Mesenchymal stem cell (in vitro differentiated cells and primary cell): ENCODE measurements at regions not wholly inside any gene's neighbourhood (a gene's known extent, or its start where the extent isn't known, plus 50 kb on each side); places are given as distances from the start of the nearest gene placed in this dataset.

ENCODE experiments used
- DNase-seq: peaks from one replicate; pipeline ENCODE4 v3.0.0-alpha.2; 2013
- H2AFZ ChIP-seq: one replicate; pipeline ENCODE4 v1.6.1; 2013; ENCODE audit warnings: low read depth, mild to moderate bottlenecking, control low read depth, inconsistent platforms, low read length, moderate library complexity
- H2AK5ac ChIP-seq: 2 replicates; pipeline ENCODE4 v1.6.1; 2013; ENCODE audit warnings: low read length, moderate library complexity, mild to moderate bottlenecking, inconsistent platforms; ENCODE audit not compliant: severe bottlenecking
- H2BK120ac ChIP-seq: one replicate; pipeline ENCODE4 v1.6.1; 2013; ENCODE audit warnings: low read depth, mild to moderate bottlenecking, inconsistent platforms, low read length, moderate library complexity
- H2BK12ac ChIP-seq, 2 experiments: one replicate each; pipeline ENCODE4 v1.6.1; 2013; ENCODE audit warnings: inconsistent platforms in 2 of 2, low read length in 2 of 2, mild to moderate bottlenecking in 2 of 2, moderate library complexity in 2 of 2, control low read depth in 1 of 2
- H2BK15ac ChIP-seq: one replicate; pipeline ENCODE4 v1.6.1; 2013; ENCODE audit warnings: mild to moderate bottlenecking, low read depth, inconsistent platforms; ENCODE audit not compliant: poor library complexity, severe bottlenecking
- H2BK5ac ChIP-seq: 2 replicates; pipeline ENCODE4 v1.6.1; 2013; ENCODE audit warnings: low read depth, mild to moderate bottlenecking, low read length, control low read depth, inconsistent platforms; ENCODE audit not compliant: poor library complexity, severe bottlenecking
- H3K14ac ChIP-seq, 2 experiments: one replicate each; pipeline ENCODE4 v1.6.1; 2013; ENCODE audit warnings: inconsistent platforms in 2 of 2, low read length in 2 of 2, control low read depth in 1 of 2, mild to moderate bottlenecking in 1 of 2, moderate library complexity in 1 of 2
- H3K18ac ChIP-seq, 2 experiments: one replicate each; pipeline ENCODE4 v1.6.1; 2013; ENCODE audit warnings: inconsistent platforms in 2 of 2, low read length in 2 of 2, control low read depth in 1 of 2, low read depth in 1 of 2, mild to moderate bottlenecking in 1 of 2
- H3K23ac ChIP-seq, 2 experiments: one replicate each; pipeline ENCODE4 v1.6.1; 2013; ENCODE audit warnings: inconsistent platforms in 2 of 2, low read length in 2 of 2, mild to moderate bottlenecking in 2 of 2, moderate library complexity in 2 of 2, control low read depth in 1 of 2
- H3K27ac ChIP-seq: 2 replicates; pipeline ENCODE4 v1.5.1; 2013; ENCODE audit warnings: mild to moderate bottlenecking, moderate library complexity, low read length, control low read depth, inconsistent platforms; ENCODE audit not compliant: poor library complexity, severe bottlenecking
- H3K27me3 ChIP-seq, 2 experiments: 2 replicates each; pipeline versions ENCODE4 v1.6.1 to v1.7.0; 2013; ENCODE audit warnings: low read length in 2 of 2, mild to moderate bottlenecking in 2 of 2, moderate library complexity in 2 of 2, control low read depth in 1 of 2, inconsistent platforms in 1 of 2; ENCODE audit not compliant: control insufficient read depth in 1 of 2, insufficient read depth in 1 of 2
- H3K36me3 ChIP-seq, 2 experiments: 2 replicates each; pipeline versions ENCODE4 v1.6.1 to v1.7.0; 2013; ENCODE audit warnings: low read length in 2 of 2, control low read depth in 1 of 2, inconsistent platforms in 1 of 2, low read depth in 1 of 2, mild to moderate bottlenecking in 1 of 2; ENCODE audit not compliant: insufficient read depth in 2 of 2, control insufficient read depth in 1 of 2
- H3K4ac ChIP-seq, 2 experiments: one replicate each; pipeline ENCODE4 v1.6.1; 2013; ENCODE audit warnings: inconsistent platforms in 2 of 2, low read length in 2 of 2, mild to moderate bottlenecking in 2 of 2, moderate library complexity in 2 of 2, control low read depth in 1 of 2, low read depth in 1 of 2
- H3K4me1 ChIP-seq: 2 replicates; pipeline ENCODE4 v1.6.1; 2013; ENCODE audit warnings: low read depth, low read length, control low read depth; ENCODE audit not compliant: control insufficient read depth, insufficient read depth
- H3K4me2 ChIP-seq: 2 replicates; pipeline ENCODE4 v1.6.1; 2013; ENCODE audit warnings: low read length, mild to moderate bottlenecking, inconsistent platforms; ENCODE audit not compliant: poor library complexity, severe bottlenecking
- H3K4me3 ChIP-seq, 2 experiments: 2 replicates each; pipeline versions ENCODE4 v1.5.1 to v1.7.0; 2013; ENCODE audit warnings: low read length in 2 of 2, mild to moderate bottlenecking in 2 of 2, control low read depth in 1 of 2, low read depth in 1 of 2; ENCODE audit not compliant: insufficient read depth in 1 of 2
- H3K79me1 ChIP-seq: replicated peaks from 2 replicates; pipeline ENCODE4 v1.6.1; 2013; ENCODE audit warnings: mild to moderate bottlenecking, control low read depth, low read length, inconsistent platforms; ENCODE audit not compliant: poor library complexity, severe bottlenecking
- H3K9ac ChIP-seq: 2 replicates; pipeline ENCODE4 v1.7.0; 2013; ENCODE audit warnings: mild to moderate bottlenecking, low read length, moderate library complexity
- H3K9me3 ChIP-seq: 2 replicates; pipeline ENCODE4 v1.7.0; 2013; ENCODE audit warnings: mild to moderate bottlenecking, low read length; ENCODE audit not compliant: control insufficient read depth
- H4K8ac ChIP-seq: one replicate; pipeline ENCODE4 v1.6.1; 2013; ENCODE audit warnings: inconsistent platforms, mild to moderate bottlenecking, low read length, moderate library complexity
- H4K91ac ChIP-seq: one replicate; pipeline ENCODE4 v1.6.1; 2013; ENCODE audit warnings: mild to moderate bottlenecking, low read length, inconsistent platforms
- WGBS: methylation state at CpG from one replicate; pipeline ENCODE4 v1.1.7; 2013; ENCODE audit warnings: mixed read lengths; 5-methylcytosine and 5-hydroxymethylcytosine counted together

DNA sequence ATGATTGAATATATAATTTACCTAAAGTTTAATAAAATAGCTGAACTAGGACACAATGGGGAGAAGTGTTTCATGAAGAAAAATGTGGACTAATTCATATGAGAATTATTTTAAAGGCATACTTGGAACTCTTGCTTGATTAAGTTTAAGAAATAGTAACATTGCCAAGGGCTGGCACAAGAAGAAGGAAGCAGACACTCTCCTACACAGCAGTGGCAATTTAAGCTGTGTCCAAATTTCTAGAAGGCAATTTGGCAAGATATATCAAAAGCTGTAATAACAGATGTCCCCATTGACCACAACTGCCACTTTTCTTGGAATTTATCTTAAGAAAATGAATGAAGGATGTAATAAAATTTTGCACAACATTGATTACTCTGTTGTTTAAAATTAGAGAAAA is 209.5 kb upstream of the S100G start:
- Histone ChIP-seq H3K18ac (no peak overlapping the region), H2BK5ac (no peak overlapping the region), H3K4me3 (no peak overlapping the region), H3K27me3 (peaks cover 0 to 5% of the 10 kb centered on the region in 2 experiments), H3K9me3 (no peaks in the 10 kb centered on the region), H3K27ac (no peak overlapping the region), H3K23ac (no peak overlapping the region), H3K79me1 (no peaks in the 10 kb centered on the region), H2BK12ac (no peak overlapping the region), H4K8ac (no peak overlapping the region), H2AK5ac (no peak overlapping the region), H2AFZ (no peak overlapping the region), H3K9ac (no peak overlapping the region), H3K4me1 (peaks cover 1% of the 10 kb centered on the region), H3K4me2 (no peak overlapping the region), H3K36me3 (no peaks in the 10 kb centered on the region), H2BK120ac (no peak overlapping the region), H3K4ac (no peak overlapping the region), H4K91ac (no peak overlapping the region), H2BK15ac (no peak overlapping the region), H3K14ac (no peak overlapping the region)
- DNase-seq, result no peak

DNA sequence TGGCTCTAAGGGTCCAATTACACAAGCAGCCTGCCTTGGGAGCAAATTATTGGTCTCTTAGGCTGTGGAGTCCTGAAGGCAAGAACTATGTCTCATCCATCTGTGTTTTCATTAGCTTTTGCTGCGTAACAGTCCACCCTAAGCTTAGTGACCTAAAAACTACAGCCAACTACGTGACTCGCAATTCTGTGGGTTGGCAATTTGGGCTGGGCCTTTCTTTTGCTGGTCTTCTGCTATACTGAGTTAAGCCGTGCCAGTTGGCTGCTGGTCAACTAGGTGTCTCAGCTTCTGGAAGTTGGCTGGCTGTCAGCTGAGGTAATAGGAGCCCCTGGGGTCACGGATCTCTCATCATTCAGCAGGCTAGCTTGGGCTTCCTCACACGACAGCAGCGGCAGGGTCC is 205.6 kb upstream of the S100G start:
- Histone ChIP-seq H2AK5ac (no peak overlapping the region), H3K14ac (no peak overlapping the region), H4K91ac (no peak overlapping the region), H3K23ac (no peak overlapping the region), H3K9ac (no peak overlapping the region), H3K9me3 (no peaks in the 10 kb centered on the region), H3K4me2 (no peak overlapping the region), H3K18ac (no peak overlapping the region), H3K4me1 (peaks cover 1% of the 10 kb centered on the region), H3K4me3 (no peak overlapping the region), H2BK12ac (no peak overlapping the region), H2BK5ac (no peak overlapping the region), H3K27ac (no peak overlapping the region), H3K79me1 (no peaks in the 10 kb centered on the region), H2BK15ac (no peak overlapping the region), H4K8ac (no peak overlapping the region), H2AFZ (no peak overlapping the region), H3K4ac (no peak overlapping the region), H3K36me3 (no peaks in the 10 kb centered on the region), H3K27me3 (peaks cover 0 to 13% of the 10 kb centered on the region in 2 experiments), H2BK120ac (no peak overlapping the region)
- no peak for DNase-seq
- 90% methylated on average over 7 of the region's 7 CpGs for WGBS

DNA sequence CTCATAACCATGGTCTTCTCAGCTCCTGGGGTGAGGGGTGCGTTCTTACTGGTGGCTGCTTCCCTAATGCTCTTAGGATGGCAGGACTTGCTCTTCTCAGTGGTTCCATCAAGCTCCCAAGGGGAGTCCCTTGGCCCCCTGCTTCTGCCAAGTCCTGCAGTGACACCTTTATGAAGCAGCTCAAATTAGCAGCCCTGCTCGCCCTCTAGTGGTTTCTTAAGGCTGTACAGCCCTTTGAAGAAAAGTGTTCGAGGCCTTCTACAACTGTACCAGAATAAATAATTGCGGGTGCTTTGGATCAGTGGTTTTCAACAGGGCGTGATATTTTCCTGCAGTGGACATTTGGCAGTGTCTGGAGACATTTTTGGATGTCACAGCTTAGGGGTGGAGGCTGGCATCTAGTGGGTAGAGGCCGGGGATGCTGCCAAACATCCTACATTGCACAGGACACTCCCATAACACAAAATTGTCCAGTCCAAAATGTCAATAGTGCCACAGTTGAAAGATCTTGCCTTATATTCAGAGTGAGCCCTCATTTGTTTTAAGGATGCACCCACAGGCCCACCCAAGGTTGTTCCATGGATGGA is 204.7 kb upstream of the S100G start:
- WGBS, result 68% methylated on average over 5 of the region's 6 CpGs
- Histone ChIP-seq H4K8ac (no peak overlapping the region), H3K14ac (no peak overlapping the region), H4K91ac (no peak overlapping the region), H3K9me3 (no peaks in the 10 kb centered on the region), H3K9ac (no peak overlapping the region), H3K23ac (no peak overlapping the region), H2AFZ (no peak overlapping the region), H3K4me2 (no peak overlapping the region), H3K18ac (no peak overlapping the region), H3K27me3 (peaks cover 0 to 17% of the 10 kb centered on the region in 2 experiments), H2BK15ac (no peak overlapping the region), H2BK120ac (no peak overlapping the region), H3K27ac (no peak overlapping the region), H2BK5ac (no peak overlapping the region), H2BK12ac (no peak overlapping the region), H3K4me3 (no peak overlapping the region), H3K4me1 (peaks cover 1% of the 10 kb centered on the region), H3K4ac (no peak overlapping the region), H3K79me1 (no peaks in the 10 kb centered on the region), H3K36me3 (no peaks in the 10 kb centered on the region), H2AK5ac (no peak overlapping the region)
- DNase-seq, result peak; percentile 19

DNA sequence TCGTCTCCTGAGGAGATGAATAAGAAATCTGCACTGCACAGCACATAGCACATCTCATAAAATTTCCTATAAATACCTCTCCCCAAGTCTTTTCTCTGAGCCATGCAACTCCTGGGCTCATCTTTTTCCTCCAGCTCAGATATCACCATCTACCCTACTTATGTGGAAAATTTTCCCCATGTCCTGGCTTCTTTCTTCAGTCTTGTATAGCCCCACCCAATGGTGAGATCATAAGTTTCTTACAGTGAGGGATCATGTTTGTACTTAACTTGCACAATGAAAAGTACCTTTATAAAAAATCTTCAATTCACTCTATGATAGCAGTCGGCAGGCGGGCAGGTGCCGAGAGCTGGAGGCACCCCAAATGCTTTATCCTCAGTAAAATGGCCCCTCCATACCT is 198.6 kb upstream of the S100G start:
- H2BK5ac ChIP-seq, result no peak overlapping the region
- H2BK120ac ChIP-seq, result no peak overlapping the region
- DNase-seq, result no peak
- peaks cover 0 to 22% of the 10 kb centered on the region in 2 experiments for H3K27me3 ChIP-seq
- no peak overlapping the region for H4K8ac ChIP-seq
- no peak overlapping the region for H3K4ac ChIP-seq
- no peak overlapping the region for H2AK5ac ChIP-seq
- no peak overlapping the region for H2BK15ac ChIP-seq
- 100% methylated on average over 1 of the region's 4 CpGs for WGBS
- H3K9me3 ChIP-seq, result no peaks in the 10 kb centered on the region
- no peak overlapping the region for H3K27ac ChIP-seq
- no peak overlapping the region for H3K18ac ChIP-seq
- H2AFZ ChIP-seq, result no peak overlapping the region
- H3K4me2 ChIP-seq, result no peak overlapping the region
- H2BK12ac ChIP-seq, result no peak overlapping the region
- no peak overlapping the region for H3K4me3 ChIP-seq
- peak overlapping the region; percentile 45 for H3K9ac ChIP-seq
- H4K91ac ChIP-seq, result no peak overlapping the region
- H3K79me1 ChIP-seq, result no peaks in the 10 kb centered on the region
- no peaks in the 10 kb centered on the region for H3K36me3 ChIP-seq
- H3K4me1 ChIP-seq, result no peaks in the 10 kb centered on the region
- H3K14ac ChIP-seq, result no peak overlapping the region
- no peak overlapping the region for H3K23ac ChIP-seq
